GM12878 (cell line): ENCODE measurements at regions not wholly inside any gene's neighbourhood (a gene's known extent, or its start where the extent isn't known, plus 50 kb on each side); places are given as distances from the start of the nearest gene placed in this dataset.

Experiments used
- ATAC-seq: fragments of 200-7000 bp; cut with Tn5 transposase; 3 replicates; pipeline ENCODE4 v1.9.1; 2020; ENCODE audit warnings: mild to moderate bottlenecking, moderate library complexity
- BruUV-seq: library from RNA; stranded (reverse); fragments of 400-500 nt; replicated peaks from 2 replicates; lab custom pipeline; 2021; lab: Mats Ljungman, UMichigan
- CTCF ChIA-PET: fragments of 300-600 bp; sonication (Branson Sonifier 250); formaldehyde crosslinking; extraction: SDS; loops from one replicate; lab custom pipeline; 2021; ENCODE audit warnings: inconsistent platforms; lab: Yijun Ruan, JAX
- POLR2A ChIA-PET: fragments of 350-600 bp; formaldehyde crosslinking; extraction: SDS; loops from one replicate; lab custom pipeline; 2021; ENCODE audit warnings: inconsistent platforms; lab: Charles Lee
- RAD21 ChIA-PET: fragments of 300-600 bp; sonication (Branson Sonifier 250); formaldehyde crosslinking; loops from one replicate; lab custom pipeline; 2023; ENCODE audit warnings: antibody characterized with exemption; ENCODE audit not compliant: unreplicated experiment; lab: Charles Lee
- SMC1A ChIA-PET: fragments of 300-600 bp; sonication (Branson Sonifier 250); formaldehyde crosslinking; loops from one replicate; lab custom pipeline; 2023; ENCODE audit not compliant: unreplicated experiment, uncharacterized antibody; lab: Charles Lee
- DNase-seq: peaks from one replicate; pipeline ENCODE4 v3.0.0-alpha.2; 2011; ENCODE audit warnings: low read depth, low spot score
- FAIRE-seq: peaks from 3 replicates; lab custom pipeline; 2011; peaks lifted over from hg19 to GRCh38; lab: Jason Lieb, UNC
- H2AFZ ChIP-seq: 2 replicates; pipeline ENCODE4 v1.6.0; 2011; ENCODE audit warnings: low read depth, low read length, control low read depth; ENCODE audit not compliant: control insufficient read depth
- H3K27ac ChIP-seq: 2 replicates; pipeline ENCODE4 v1.5.1; 2011; ENCODE audit warnings: control low read depth; ENCODE audit not compliant: control insufficient read depth, insufficient read depth
- H3K27me3 ChIP-seq, 2 experiments: replicated peaks in 1 of 2; 2 replicates each; pipeline versions ENCODE4 v1.6.0 to v1.6.1; 2011; ENCODE audit warnings: low read length in 1 of 2; ENCODE audit not compliant: control insufficient read depth in 2 of 2, insufficient read depth in 2 of 2
- H3K36me3 ChIP-seq, 2 experiments: 2 replicates each; pipeline ENCODE4 v1.5.1; 2011; ENCODE audit warnings: low read length in 1 of 2; ENCODE audit not compliant: control insufficient read depth in 2 of 2, insufficient read depth in 2 of 2
- H3K4me1 ChIP-seq: 2 replicates; pipeline ENCODE4 v1.6.1; 2011; ENCODE audit warnings: mild to moderate bottlenecking, low read length, moderate library complexity, mixed read lengths; ENCODE audit not compliant: control insufficient read depth, insufficient read depth
- H3K4me2 ChIP-seq: 2 replicates; pipeline ENCODE4 v1.6.0; 2011; ENCODE audit warnings: control low read depth; ENCODE audit not compliant: control insufficient read depth, insufficient read depth
- H3K4me3 ChIP-seq: fragments of 200-600 bp; sonication (generic); 2 replicates; pipeline ENCODE4 v1.5.1; 2016
- H3K79me2 ChIP-seq: 2 replicates; pipeline ENCODE4 v1.6.0; 2011; ENCODE audit warnings: low read length; ENCODE audit not compliant: control insufficient read depth, insufficient read depth
- H3K9ac ChIP-seq: 2 replicates; pipeline ENCODE4 v1.8.0; 2011; ENCODE audit warnings: low read length, control low read depth, mixed read lengths; ENCODE audit not compliant: control insufficient read depth, insufficient read depth
- H3K9me3 ChIP-seq: replicated peaks from 3 replicates; pipeline ENCODE4 v1.5.1; 2011; ENCODE audit warnings: mild to moderate bottlenecking, low read length; ENCODE audit not compliant: control insufficient read depth, insufficient read depth
- H4K20me1 ChIP-seq: 2 replicates; pipeline ENCODE4 v1.6.0; 2011; ENCODE audit not compliant: control insufficient read depth, insufficient read depth
- BRCA1 ChIP-seq: IDR thresholded peaks from 2 replicates; pipeline ENCODE4 v1.6.1; 2011; ENCODE audit warnings: low read depth, low read length, improper control_type of control experiment
- CBFB ChIP-seq: IDR thresholded peaks from 2 replicates; pipeline ENCODE4 v1.6.1; 2016; ENCODE audit warnings: antibody characterized with exemption, low read depth
- IKZF2 ChIP-seq, 2 experiments: fragments of 450-650 bp; IDR thresholded peaks; 2 replicates each; pipeline ENCODE4 v1.6.1; 2017; ENCODE audit warnings: mild to moderate bottlenecking in 2 of 2, moderate library complexity in 2 of 2
- MTA3 ChIP-seq: IDR thresholded peaks from 2 replicates; pipeline ENCODE4 v1.6.1; 2012; ENCODE audit warnings: low read length, inconsistent platforms, borderline replicate concordance
- NFXL1 ChIP-seq: fragments of 450-650 bp; IDR thresholded peaks from 2 replicates; pipeline ENCODE4 v1.6.1; 2017; ENCODE audit warnings: antibody characterized with exemption, mild to moderate bottlenecking, borderline replicate concordance
- NR2F1 ChIP-seq: fragments of 450-650 bp; conservative IDR thresholded peaks from 2 replicates; pipeline ENCODE4 v1.6.1; 2017; ENCODE audit warnings: mild to moderate bottlenecking
- POLR2A ChIP-seq: IDR thresholded peaks from 2 replicates; pipeline ENCODE4 v1.6.1; 2011; ENCODE audit warnings: low read depth, mild to moderate bottlenecking, low read length
- POLR2AphosphoS5 ChIP-seq: IDR thresholded peaks from 2 replicates; pipeline ENCODE4 v1.6.1; 2011; ENCODE audit warnings: mild to moderate bottlenecking, low read length, inconsistent platforms
- PRDM15 ChIP-seq: fragments of 450-650 bp; formaldehyde crosslinking; IDR thresholded peaks from 2 replicates; pipeline ENCODE4 v1.4.0; 2020; ENCODE audit warnings: mild to moderate bottlenecking, moderate library complexity
- RAD21 ChIP-seq: IDR thresholded peaks from 2 replicates; pipeline ENCODE4 v1.6.1; 2011; ENCODE audit warnings: mild to moderate bottlenecking, low read depth, low read length, moderate library complexity; ENCODE audit not compliant: insufficient read depth
- RFX5 ChIP-seq: IDR thresholded peaks from 2 replicates; pipeline ENCODE4 v1.6.1; 2011; ENCODE audit warnings: low read depth, low read length, improper control_type of control experiment
- RUNX3 ChIP-seq: IDR thresholded peaks from 2 replicates; pipeline ENCODE4 v1.6.1; 2012; ENCODE audit warnings: low read length, inconsistent platforms
- TCF7 ChIP-seq: IDR thresholded peaks from 2 replicates; pipeline ENCODE4 v1.6.1; 2014; ENCODE audit warnings: antibody characterized with exemption, borderline replicate concordance
- ZNF24 ChIP-seq: fragments of 450-650 bp; IDR thresholded peaks from 2 replicates; pipeline ENCODE4 v1.6.1; 2017; ENCODE audit warnings: antibody characterized with exemption, mild to moderate bottlenecking
- WGBS: methylation state at CpG from one replicate; pipeline ENCODE4 v1.1.6; 2016; ENCODE audit warnings: low lambda C conversion rate; ENCODE audit not compliant: insufficient replicate concordance, insufficient coverage; ENCODE audit errors: missing lambda C conversion rate; 5-methylcytosine and 5-hydroxymethylcytosine counted together
- in situ Hi-C: fragments of 300-500 bp; cut with MboI; formaldehyde crosslinking; loops from 9 replicates; pipeline ENCODE4 v1.14.3; 2018; ENCODE audit warnings: mixed read lengths
- intact Hi-C: fragments of 100-400 bp; cut with micrococcal nuclease; formaldehyde crosslinking; loops from one replicate; pipeline ENCODE4 v1.14.2; 2022; ENCODE audit not compliant: unreplicated experiment
- TF ChIP-seq, protein P1 (sequence below): fragments of 450-650 bp; IDR thresholded peaks from 2 replicates; pipeline ENCODE4 v1.6.1; 2017; ENCODE audit warnings: mild to moderate bottlenecking, low read depth, inconsistent platforms; ENCODE audit not compliant: poor library complexity, severe bottlenecking

DNA sequence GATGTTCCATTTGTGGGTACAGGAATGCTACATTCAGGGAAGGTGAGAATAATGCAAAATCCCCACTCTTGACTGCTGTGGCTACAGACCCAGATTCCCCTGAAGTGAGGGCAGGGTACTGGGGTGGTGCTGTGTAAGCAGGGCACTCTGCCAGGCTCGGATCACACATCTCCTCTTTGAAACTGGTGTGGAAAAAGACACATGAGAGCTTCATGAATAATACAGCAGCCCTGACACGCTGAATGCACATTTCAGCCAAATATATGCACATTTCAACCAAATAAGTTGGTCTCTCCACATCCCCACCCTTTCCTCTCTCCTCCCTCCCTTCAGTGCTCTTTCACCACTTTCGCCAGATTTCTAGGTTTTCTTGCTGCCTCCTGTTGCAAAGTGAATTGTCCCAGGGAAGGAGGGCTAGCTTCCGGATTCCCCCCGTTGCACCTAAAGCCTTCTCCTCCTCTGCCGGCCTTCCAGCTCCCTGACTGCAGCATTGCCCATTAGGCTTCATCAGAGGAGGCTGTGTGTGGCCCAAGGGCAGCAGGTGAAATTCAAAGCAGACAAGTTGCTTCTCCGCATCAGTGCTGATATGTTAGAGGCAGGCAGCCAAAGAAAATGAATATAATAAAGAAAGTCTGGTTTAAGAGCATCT lies 118.2 kb upstream of the TMCC3 start:
- peak; percentile 37; the same call in 1 of the 2 replicates for TF ChIP-seq MTA3
- no peak for TF ChIP-seq TCF7
- no peak for TF ChIP-seq RFX5
- TF ChIP-seq BRCA1, result no peak
- TF ChIP-seq, protein P1, sequence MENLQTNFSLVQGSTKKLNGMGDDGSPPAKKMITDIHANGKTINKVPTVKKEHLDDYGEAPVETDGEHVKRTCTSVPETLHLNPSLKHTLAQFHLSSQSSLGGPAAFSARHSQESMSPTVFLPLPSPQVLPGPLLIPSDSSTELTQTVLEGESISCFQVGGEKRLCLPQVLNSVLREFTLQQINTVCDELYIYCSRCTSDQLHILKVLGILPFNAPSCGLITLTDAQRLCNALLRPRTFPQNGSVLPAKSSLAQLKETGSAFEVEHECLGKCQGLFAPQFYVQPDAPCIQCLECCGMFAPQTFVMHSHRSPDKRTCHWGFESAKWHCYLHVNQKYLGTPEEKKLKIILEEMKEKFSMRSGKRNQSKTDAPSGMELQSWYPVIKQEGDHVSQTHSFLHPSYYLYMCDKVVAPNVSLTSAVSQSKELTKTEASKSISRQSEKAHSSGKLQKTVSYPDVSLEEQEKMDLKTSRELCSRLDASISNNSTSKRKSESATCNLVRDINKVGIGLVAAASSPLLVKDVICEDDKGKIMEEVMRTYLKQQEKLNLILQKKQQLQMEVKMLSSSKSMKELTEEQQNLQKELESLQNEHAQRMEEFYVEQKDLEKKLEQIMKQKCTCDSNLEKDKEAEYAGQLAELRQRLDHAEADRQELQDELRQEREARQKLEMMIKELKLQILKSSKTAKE, result no peak
- 0 out of 2 replicates have a peak, but pooled peaks have one; percentile 7 for TF ChIP-seq NR2F1
- TF ChIP-seq CBFB, result no peak
- TF ChIP-seq ZNF24, result no peak
- peak; percentile 30; the same call in 1 of the 2 replicates for TF ChIP-seq POLR2A
- TF ChIP-seq NFXL1, result no peak
- TF ChIP-seq PRDM15 (CRISPR knock-in tag), result no peak
- TF ChIP-seq IKZF2 (IDR thresholded peaks at IDR 0.05), result no peak
- peak; percentile 23; the same call in 1 of the 2 replicates for TF ChIP-seq POLR2AphosphoS5
- no peak for TF ChIP-seq RUNX3
- no peak for TF ChIP-seq RAD21
- ChIA-PET POLR2A (interaction anchor here (1.3 to 3.1 kb wide), 7 partner anchors 20 to 148 kb away, joined by 3 to 28 read pairs (median 8); no protein-coding TSS in a partner anchor), CTCF (interaction anchor here (1.3 to 2.8 kb wide), 6 partner anchors 47 to 164 kb away, joined by 3 to 22 read pairs (median 6); no protein-coding TSS in a partner anchor), RAD21 (interaction anchor here (0.6 to 4.1 kb wide), 11 partner anchors 20 to 482 kb away, joined by 3 to 60 read pairs (median 5); no protein-coding TSS in a partner anchor), SMC1A (interaction anchor here (0.7 to 3.8 kb wide), 18 partner anchors 9 to 148 kb away, joined by 3 to 65 read pairs (median 4); no protein-coding TSS in a partner anchor)
- intact Hi-C loops (loop anchor here (2.0 to 10.0 kb wide), 3 partner anchors 50 to 124 kb away; no protein-coding TSS in a partner anchor), in situ Hi-C loops (no loop called here)
- H3K9ac ChIP-seq, result peak overlapping the region; percentile 30
- H3K4me3 ChIP-seq, result peak overlapping the region; percentile 55
- DNase-seq (peak; percentile 51), ATAC-seq (peak; percentile 64), FAIRE-seq (no peak)
- H3K79me2 ChIP-seq, result peaks cover 66% of the 10 kb centered on the region
- peak overlapping the region; percentile 82 for H3K4me2 ChIP-seq
- BruUV-seq, result TSS peak; percentile 12
- peak overlapping the region; percentile 78 for H3K27ac ChIP-seq
- peaks cover 1 to 3% of the 10 kb centered on the region in 2 experiments; a peak in 1 of 4 replicates for H3K36me3 ChIP-seq
- no peaks in the 10 kb centered on the region for H3K27me3 ChIP-seq
- H4K20me1 ChIP-seq, result no peaks in the 10 kb centered on the region
- no peaks in the 10 kb centered on the region; the same call in 2 of the 3 replicates for H3K9me3 ChIP-seq
- peaks cover 42% of the 10 kb centered on the region for H3K4me1 ChIP-seq
- no peak overlapping the region; the same call in 1 of the 2 replicates for H2AFZ ChIP-seq
- WGBS, result under 1% methylated on average over 7 of the region's 7 CpGs
